Osteoblast (primary cell): ENCODE measurements at regions not wholly inside any gene's neighbourhood (a gene's known extent, or its start where the extent isn't known, plus 50 kb on each side); places are given as distances from the start of the nearest gene placed in this dataset.

Source experiments
- DNase-seq: peaks from one replicate; pipeline ENCODE4 v3.0.0; 2011; ENCODE audit warnings: low spot score, mixed read lengths; ENCODE audit not compliant: insufficient read length; ENCODE audit errors: missing footprints
- H2AFZ ChIP-seq: 2 replicates; pipeline ENCODE4 v1.6.0; 2011; ENCODE audit warnings: mild to moderate bottlenecking, low read length
- H3K27ac ChIP-seq: 2 replicates; pipeline ENCODE4 v1.5.1; 2011; ENCODE audit warnings: mild to moderate bottlenecking, low read depth, low read length, moderate library complexity
- H3K27me3 ChIP-seq: 2 replicates; pipeline ENCODE4 v1.6.0; 2012; ENCODE audit warnings: mild to moderate bottlenecking, control low read depth, inconsistent platforms, low read length, moderate library complexity; ENCODE audit not compliant: insufficient read depth
- H3K36me3 ChIP-seq: 2 replicates; pipeline ENCODE4 v1.5.1; 2011; ENCODE audit warnings: mild to moderate bottlenecking, low read length, control low read depth, moderate library complexity; ENCODE audit not compliant: insufficient read depth
- H3K4me1 ChIP-seq: 2 replicates; pipeline ENCODE4 v1.5.1; 2011; ENCODE audit warnings: mild to moderate bottlenecking, low read length, control low read depth, moderate library complexity; ENCODE audit not compliant: insufficient read depth
- H3K4me2 ChIP-seq: 2 replicates; pipeline ENCODE4 v1.6.0; 2011; ENCODE audit warnings: mild to moderate bottlenecking, low read length; ENCODE audit not compliant: insufficient read depth
- H3K4me3 ChIP-seq: fragments of 200-600 bp; sonication (generic); 3 replicates; pipeline ENCODE4 v1.5.1; 2012; ENCODE audit warnings: mild to moderate bottlenecking, low read length, inconsistent platforms; ENCODE audit not compliant: insufficient read depth
- H3K79me2 ChIP-seq: 2 replicates; pipeline ENCODE4 v1.6.0; 2012; ENCODE audit warnings: mild to moderate bottlenecking, low read length, control low read depth, inconsistent platforms; ENCODE audit not compliant: insufficient read depth
- H3K9me3 ChIP-seq: 2 replicates; pipeline ENCODE4 v1.5.1; 2011; ENCODE audit warnings: low read depth, low read length, control low read depth
- H4K20me1 ChIP-seq: 2 replicates; pipeline ENCODE4 v1.6.0; 2012; ENCODE audit warnings: mild to moderate bottlenecking, low read length, control low read depth; ENCODE audit not compliant: insufficient read depth
- CTCF ChIP-seq: IDR thresholded peaks from 2 replicates; pipeline ENCODE4 v1.5.1; 2011; ENCODE audit warnings: mild to moderate bottlenecking, low read depth, low read length, moderate library complexity; ENCODE audit errors: extremely low read depth

GRCh38 chr13:44303681-44304432 is 69.8 kb upstream of the SERP2 start:
- H2AFZ ChIP-seq: no peak overlapping the region
- no peaks in the 10 kb centered on the region for H3K9me3 ChIP-seq
- DNase-seq: no peak
- H3K4me1 ChIP-seq: peaks cover 59% of the 10 kb centered on the region
- no peak for TF ChIP-seq CTCF
- H3K4me2 ChIP-seq: no peak overlapping the region
- H3K36me3 ChIP-seq: no peaks in the 10 kb centered on the region
- H3K4me3 ChIP-seq: no peak overlapping the region
- peak overlapping the region; percentile 43 for H3K27ac ChIP-seq
- no peaks in the 10 kb centered on the region for H3K79me2 ChIP-seq
- H3K27me3 ChIP-seq: no peaks in the 10 kb centered on the region
- no peaks in the 10 kb centered on the region for H4K20me1 ChIP-seq

GRCh38 chr13:44304433-44304725 is 69.2 kb upstream of the SERP2 start:
- Histone ChIP-seq H3K9me3 (no peaks in the 10 kb centered on the region), H3K27me3 (no peaks in the 10 kb centered on the region), H3K4me2 (no peak overlapping the region), H2AFZ (no peak overlapping the region), H4K20me1 (no peaks in the 10 kb centered on the region), H3K79me2 (no peaks in the 10 kb centered on the region), H3K27ac (no peak overlapping the region), H3K36me3 (no peaks in the 10 kb centered on the region), H3K4me1 (peaks cover 59% of the 10 kb centered on the region), H3K4me3 (no peak overlapping the region)
- TF ChIP-seq CTCF: no peak
- no peak for DNase-seq

GRCh38 chr13:44305286-44305685 is 68.3 kb upstream of the SERP2 start:
- no peak for TF ChIP-seq CTCF
- Histone ChIP-seq H3K9me3 (no peaks in the 10 kb centered on the region), H3K27ac (peak overlapping the region; percentile 99), H3K4me2 (no peak overlapping the region), H3K36me3 (no peaks in the 10 kb centered on the region), H3K27me3 (no peaks in the 10 kb centered on the region), H3K4me3 (no peak overlapping the region), H3K4me1 (peaks cover 63% of the 10 kb centered on the region), H2AFZ (no peak overlapping the region), H4K20me1 (no peaks in the 10 kb centered on the region), H3K79me2 (no peaks in the 10 kb centered on the region)
- no peak for DNase-seq

GRCh38 chr13:44305917-44306370 is 67.7 kb upstream of the SERP2 start:
- peaks cover 62% of the 10 kb centered on the region for H3K4me1 ChIP-seq
- peak overlapping the region; percentile 28 for H3K4me3 ChIP-seq
- no peaks in the 10 kb centered on the region for H3K79me2 ChIP-seq
- no peaks in the 10 kb centered on the region for H3K9me3 ChIP-seq
- H2AFZ ChIP-seq: peak overlapping the region; percentile 23
- H3K4me2 ChIP-seq: peak overlapping the region; percentile 87
- TF ChIP-seq CTCF: no peak
- H3K36me3 ChIP-seq: no peaks in the 10 kb centered on the region
- H3K27ac ChIP-seq: peak overlapping the region; percentile 99
- H3K27me3 ChIP-seq: no peaks in the 10 kb centered on the region
- DNase-seq: no peak
- H4K20me1 ChIP-seq: no peaks in the 10 kb centered on the region
